ENCODE measurements at regions not wholly inside any gene's neighbourhood (a gene's known extent, or its start where the extent isn't known, plus 50 kb on each side); places are given as distances from the start of the nearest gene placed in this dataset.

GRCh38 chr9:23543419-23543818, 282.6 kb downstream of the ELAVL2 start:
- Mint-ChIP-seq H3K36me3 (ENCODE audit: unreplicated experiment) (no peaks in the 10 kb centered on the region), H3K27ac (ENCODE audit: unreplicated experiment) (no peak overlapping the region), H3K4me3 (ENCODE audit: unreplicated experiment) (no peak overlapping the region), H3K27me3 (ENCODE audit: unreplicated experiment) (no peaks in the 10 kb centered on the region), H3K4me1 (ENCODE audit: unreplicated experiment) (peaks cover 5% of the 10 kb centered on the region), H3K9me3 (ENCODE audit: unreplicated experiment) (peaks cover 8% of the 10 kb centered on the region)
- DNase-seq (ENCODE audit: extremely low spot score, unreplicated experiment), result no peak
- no peak for TF ChIP-seq CTCF (IDR thresholded peaks at IDR 0.05)

GRCh38 chr9:23545728-23546127, 280.3 kb downstream of the ELAVL2 start:
- Mint-ChIP-seq H3K4me1 (ENCODE audit: unreplicated experiment) (no peaks in the 10 kb centered on the region), H3K27me3 (ENCODE audit: unreplicated experiment) (no peaks in the 10 kb centered on the region), H3K27ac (ENCODE audit: unreplicated experiment) (no peak overlapping the region), H3K4me3 (ENCODE audit: unreplicated experiment) (no peak overlapping the region), H3K36me3 (ENCODE audit: unreplicated experiment) (no peaks in the 10 kb centered on the region), H3K9me3 (ENCODE audit: unreplicated experiment) (peaks cover 8% of the 10 kb centered on the region)
- no peak for TF ChIP-seq CTCF (IDR thresholded peaks at IDR 0.05)
- no peak for DNase-seq (ENCODE audit: extremely low spot score, unreplicated experiment)

DNA sequence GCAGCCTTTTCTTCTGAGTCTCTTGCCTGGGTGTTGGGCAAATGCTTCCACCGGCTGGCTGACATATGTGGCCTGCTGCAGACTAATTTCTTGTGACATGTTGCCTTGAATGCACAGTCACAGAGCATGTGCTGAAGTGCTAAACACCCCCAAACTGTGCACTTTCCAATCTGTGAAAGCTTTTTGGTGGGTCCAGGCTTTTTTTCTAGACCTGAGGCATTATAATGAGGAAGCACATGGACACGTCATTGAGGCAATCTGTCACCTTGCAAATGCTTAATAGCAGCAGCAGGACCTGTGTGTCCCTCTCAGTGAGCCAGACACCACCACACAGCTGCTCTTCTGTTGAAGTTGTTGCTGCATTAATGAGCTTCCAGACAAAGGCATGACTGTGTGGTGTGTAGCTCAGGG, 274.7 kb downstream of the ELAVL2 start:
- Mint-ChIP-seq H3K4me3 (ENCODE audit: unreplicated experiment) (no peak overlapping the region), H3K9me3 (ENCODE audit: unreplicated experiment) (no peaks in the 10 kb centered on the region), H3K4me1 (ENCODE audit: unreplicated experiment) (peaks cover 2% of the 10 kb centered on the region), H3K27ac (ENCODE audit: unreplicated experiment) (no peak overlapping the region), H3K27me3 (ENCODE audit: unreplicated experiment) (no peaks in the 10 kb centered on the region), H3K36me3 (ENCODE audit: unreplicated experiment) (no peaks in the 10 kb centered on the region)
- TF ChIP-seq CTCF (IDR thresholded peaks at IDR 0.05), result no peak
- DNase-seq (ENCODE audit: extremely low spot score, unreplicated experiment), result no peak

DNA sequence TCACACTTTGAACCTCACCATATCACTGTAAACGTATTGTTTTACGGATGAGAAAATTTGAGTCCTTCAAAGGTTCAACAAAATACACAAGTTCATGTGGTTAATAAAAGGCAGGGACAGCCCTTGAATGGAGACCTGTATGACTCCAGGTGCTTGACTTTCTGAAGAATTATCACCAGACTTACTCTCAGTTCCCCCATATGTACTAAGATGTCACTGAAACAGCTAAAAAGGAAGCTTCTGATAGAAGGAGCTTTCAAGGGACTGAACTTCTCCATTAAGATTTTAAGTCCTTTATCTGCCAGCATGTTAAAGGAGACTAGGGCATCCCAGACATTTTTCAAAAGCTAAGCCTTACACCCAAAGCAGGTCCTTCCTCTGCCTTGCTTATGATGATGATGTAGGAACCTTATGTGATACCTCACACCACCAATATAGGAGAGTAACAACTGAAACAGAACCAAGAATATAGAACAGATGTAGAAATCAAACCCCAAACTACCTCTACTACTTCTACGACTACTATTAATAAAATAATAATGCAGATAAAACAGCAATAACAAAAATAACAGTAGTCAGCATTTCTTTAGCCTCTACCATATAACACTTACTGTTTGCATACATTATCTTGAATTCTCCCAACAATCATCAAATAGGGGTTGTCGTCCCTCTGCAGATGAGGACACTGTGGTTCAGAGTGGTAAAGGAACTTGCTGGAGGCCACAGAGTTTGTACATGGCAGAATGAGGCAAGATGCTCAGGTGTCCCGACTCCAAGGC, 273.9 kb downstream of the ELAVL2 start:
- no peaks in the 10 kb centered on the region for H3K36me3 Mint-ChIP-seq (ENCODE audit: unreplicated experiment)
- no peak overlapping the region for H3K27ac Mint-ChIP-seq (ENCODE audit: unreplicated experiment)
- no peak for TF ChIP-seq CTCF (IDR thresholded peaks at IDR 0.05)
- H3K27me3 Mint-ChIP-seq (ENCODE audit: unreplicated experiment), result peaks cover 3% of the 10 kb centered on the region
- peaks cover 5% of the 10 kb centered on the region for H3K4me1 Mint-ChIP-seq (ENCODE audit: unreplicated experiment)
- DNase-seq (ENCODE audit: extremely low spot score, unreplicated experiment), result no peak
- no peaks in the 10 kb centered on the region for H3K9me3 Mint-ChIP-seq (ENCODE audit: unreplicated experiment)
- no peak overlapping the region for H3K4me3 Mint-ChIP-seq (ENCODE audit: unreplicated experiment)

- H3K4me3 Mint-ChIP-seq (ENCODE audit: unreplicated experiment), result no peak overlapping the region
- DNase-seq (ENCODE audit: extremely low spot score, unreplicated experiment), result no peak
- H3K27ac Mint-ChIP-seq (ENCODE audit: unreplicated experiment), result no peak overlapping the region
- peaks cover 5% of the 10 kb centered on the region for H3K4me1 Mint-ChIP-seq (ENCODE audit: unreplicated experiment)
- H3K27me3 Mint-ChIP-seq (ENCODE audit: unreplicated experiment), result peaks cover 3% of the 10 kb centered on the region
- no peaks in the 10 kb centered on the region for H3K9me3 Mint-ChIP-seq (ENCODE audit: unreplicated experiment)
- no peaks in the 10 kb centered on the region for H3K36me3 Mint-ChIP-seq (ENCODE audit: unreplicated experiment)
- no peak for TF ChIP-seq CTCF (IDR thresholded peaks at IDR 0.05)
Measured at GRCh38 chr9:23552876-23553601, 273.0 kb downstream of the ELAVL2 start.

Measured in osteocyte (in vitro differentiated cells).